Neural cell (in vitro differentiated cells): ENCODE measurements at regions not wholly inside any gene's neighbourhood (a gene's known extent, or its start where the extent isn't known, plus 50 kb on each side); places are given as distances from the start of the nearest gene placed in this dataset.

ENCODE experiments used
- POLR2AphosphoS5 ChIP-seq: IDR thresholded peaks from 2 replicates; pipeline ENCODE4 v1.6.1; 2012
- RAD21 ChIP-seq: fragments of 450-650 bp; conservative IDR thresholded peaks from 2 replicates; pipeline ENCODE4 v1.6.1; 2014; ENCODE audit warnings: antibody characterized with exemption, mild to moderate bottlenecking, moderate library complexity
- REST ChIP-seq: IDR thresholded peaks from 2 replicates; pipeline ENCODE4 v1.6.1; 2012; ENCODE audit warnings: borderline replicate concordance

DNA sequence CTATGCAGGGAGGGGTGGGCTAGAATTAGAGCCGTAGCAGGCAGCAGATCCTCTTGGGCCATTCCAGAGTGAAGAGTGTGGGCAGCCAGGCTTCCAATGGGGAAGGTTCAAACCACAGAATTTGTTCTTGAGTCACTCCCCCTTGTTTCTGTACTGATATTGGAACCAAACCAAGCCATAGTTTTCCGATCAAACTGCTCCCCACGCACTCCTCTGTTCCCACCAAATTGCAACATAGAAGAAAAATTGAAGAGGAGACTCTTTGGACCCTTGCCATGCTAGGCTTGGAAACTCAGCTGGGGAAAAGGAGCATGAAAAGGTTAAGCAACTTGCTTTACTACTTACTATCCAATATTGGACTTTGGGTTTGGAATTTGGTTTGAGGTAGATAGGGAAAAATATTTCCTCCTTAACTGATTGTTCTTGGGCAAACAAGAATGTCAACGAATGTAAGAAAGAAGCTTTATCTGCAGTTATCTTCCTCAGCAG, 165.8 kb upstream of the NR3C1 start:
- no peak for TF ChIP-seq POLR2AphosphoS5
- no peak for TF ChIP-seq RAD21
- TF ChIP-seq REST = no peak
